IMR-90 (cell line): ENCODE measurements at regions not wholly inside any gene's neighbourhood (a gene's known extent, or its start where the extent isn't known, plus 50 kb on each side); places are given as distances from the start of the nearest gene placed in this dataset.

Source experiments
- ATAC-seq: fragments of 200-7000 bp; cut with Tn5 transposase; 2 replicates; pipeline ENCODE4 v1.9.1; 2020; ENCODE audit warnings: low read depth, mild to moderate bottlenecking, moderate library complexity
- BruUV-seq: library from RNA; stranded (reverse); fragments of 400-500 nt; replicated peaks from 2 replicates; lab custom pipeline; 2021; lab: Mats Ljungman, UMichigan
- CTCF ChIA-PET: fragments of 300-600 bp; formaldehyde crosslinking; extraction: SDS; loops from one replicate; lab custom pipeline; 2021; ENCODE audit warnings: antibody characterized with exemption; lab: Yijun Ruan, JAX
- POLR2A ChIA-PET: fragments of 300-600 bp; sonication (Branson Sonifier 250); formaldehyde crosslinking; loops from one replicate; lab custom pipeline; 2022; ENCODE audit warnings: antibody characterized with exemption; ENCODE audit not compliant: unreplicated experiment; lab: Charles Lee
- DNase-seq: peaks from one replicate; pipeline ENCODE4 v3.0.0; 2013
- H2AFZ ChIP-seq: replicated peaks from 2 replicates; pipeline ENCODE3; 2013; ENCODE audit warnings: low read length, mild to moderate bottlenecking; ENCODE audit not compliant: poor library complexity
- H2AK5ac ChIP-seq: 2 replicates; pipeline ENCODE4 v1.6.1; 2013; ENCODE audit warnings: low read depth, low read length, inconsistent platforms
- H2AK9ac ChIP-seq: replicated peaks from 2 replicates; pipeline ENCODE3; 2013; ENCODE audit warnings: mild to moderate bottlenecking, low read depth, low read length, moderate library complexity; ENCODE audit not compliant: poor library complexity
- H2BK120ac ChIP-seq: 2 replicates; pipeline ENCODE4 v1.6.1; 2013; ENCODE audit warnings: low read depth, low read length, inconsistent platforms
- H2BK15ac ChIP-seq: 3 replicates; pipeline ENCODE4 v1.6.1; 2013; ENCODE audit warnings: low read depth, low read length, inconsistent platforms
- H2BK20ac ChIP-seq: 2 replicates; pipeline ENCODE4 v1.6.1; 2013; ENCODE audit warnings: low read depth, mild to moderate bottlenecking, inconsistent platforms, low read length, moderate library complexity
- H2BK5ac ChIP-seq: 2 replicates; pipeline ENCODE4 v1.6.1; 2013; ENCODE audit warnings: mild to moderate bottlenecking, low read depth, low read length, inconsistent platforms; ENCODE audit not compliant: poor library complexity, severe bottlenecking
- H3K14ac ChIP-seq: replicated peaks from 2 replicates; pipeline ENCODE4 v1.6.1; 2013; ENCODE audit warnings: low read depth, low read length, inconsistent platforms
- H3K18ac ChIP-seq: 2 replicates; pipeline ENCODE4 v1.6.1; 2013; ENCODE audit warnings: low read depth, low read length, control low read depth
- H3K23ac ChIP-seq: 2 replicates; pipeline ENCODE4 v1.6.1; 2013; ENCODE audit warnings: low read depth, low read length, inconsistent platforms
- H3K27ac ChIP-seq: 2 replicates; pipeline ENCODE4 v1.5.1; 2013; ENCODE audit warnings: mild to moderate bottlenecking, control low read depth, low read length; ENCODE audit not compliant: insufficient read depth
- H3K27me3 ChIP-seq: 2 replicates; pipeline ENCODE4 v1.6.1; 2013; ENCODE audit warnings: low read length; ENCODE audit not compliant: control insufficient read depth, insufficient read depth
- H3K36me3 ChIP-seq: 2 replicates; pipeline ENCODE4 v1.6.1; 2013; ENCODE audit warnings: low read length, mixed read lengths; ENCODE audit not compliant: control insufficient read depth, insufficient read depth
- H3K4ac ChIP-seq: 2 replicates; pipeline ENCODE4 v1.6.1; 2013; ENCODE audit warnings: low read depth, low read length, inconsistent platforms
- H3K4me1 ChIP-seq: 2 replicates; pipeline ENCODE4 v1.6.1; 2013; ENCODE audit warnings: low read length, mixed read lengths; ENCODE audit not compliant: control insufficient read depth, insufficient read depth
- H3K4me2 ChIP-seq: 2 replicates; pipeline ENCODE4 v1.6.1; 2013; ENCODE audit warnings: low read depth, mild to moderate bottlenecking, control low read depth, low read length, moderate library complexity
- H3K4me3 ChIP-seq: 2 replicates; pipeline ENCODE4 v1.5.1; 2013; ENCODE audit warnings: low read depth, mild to moderate bottlenecking, control low read depth, low read length, moderate library complexity; ENCODE audit not compliant: insufficient read depth
- H3K56ac ChIP-seq: 2 replicates; pipeline ENCODE4 v1.6.1; 2013; ENCODE audit warnings: low read length, inconsistent platforms; ENCODE audit not compliant: insufficient read depth; ENCODE audit errors: extremely low read depth
- H3K79me1 ChIP-seq, 2 experiments: 2 replicates each; pipeline ENCODE4 v1.6.1; 2013; ENCODE audit warnings: low read length in 2 of 2, inconsistent platforms in 1 of 2, low read depth in 1 of 2
- H3K9ac ChIP-seq: 2 replicates; pipeline ENCODE4 v1.6.1; 2013; ENCODE audit warnings: low read depth, low read length, control low read depth
- H3K9me1 ChIP-seq: 2 replicates; pipeline ENCODE4 v1.6.1; 2013; ENCODE audit warnings: low read length, inconsistent platforms; ENCODE audit not compliant: insufficient read depth
- H3K9me3 ChIP-seq: 2 replicates; pipeline ENCODE4 v1.6.1; 2013; ENCODE audit warnings: low read length; ENCODE audit not compliant: control insufficient read depth, insufficient read depth
- H4K20me1 ChIP-seq: 2 replicates; pipeline ENCODE4 v1.6.1; 2013; ENCODE audit warnings: low read length, inconsistent platforms; ENCODE audit not compliant: insufficient read depth
- H4K5ac ChIP-seq: 2 replicates; pipeline ENCODE4 v1.6.1; 2013; ENCODE audit warnings: mild to moderate bottlenecking, low read depth, low read length, control low read depth
- H4K8ac ChIP-seq, 2 experiments: 2 replicates each; pipeline ENCODE4 v1.6.1; 2013; ENCODE audit warnings: low read depth in 2 of 2, low read length in 2 of 2, control low read depth in 1 of 2, inconsistent platforms in 1 of 2
- H4K91ac ChIP-seq: 2 replicates; pipeline ENCODE4 v1.6.1; 2013; ENCODE audit warnings: low read depth, low read length, inconsistent platforms; ENCODE audit not compliant: insufficient read depth
- FOS ChIP-seq: fragments of 150-350 bp; IDR thresholded peaks from 2 replicates; pipeline ENCODE4 v1.6.1; 2016; ENCODE audit warnings: low read depth, low read length
- MXI1 ChIP-seq: IDR thresholded peaks from 2 replicates; pipeline ENCODE4 v1.6.1; 2012; ENCODE audit warnings: low read depth, mild to moderate bottlenecking, low read length, moderate library complexity, borderline replicate concordance
- RCOR1 ChIP-seq: IDR thresholded peaks from 2 replicates; pipeline ENCODE4 v1.6.1; 2012; ENCODE audit warnings: mild to moderate bottlenecking, low read length, improper control_type of control experiment; ENCODE audit not compliant: insufficient replicate concordance
- RFX5 ChIP-seq: IDR thresholded peaks from 2 replicates; pipeline ENCODE4 v1.8.0; 2012; ENCODE audit warnings: low read depth, mild to moderate bottlenecking, low read length, moderate library complexity
- WGBS, 2 experiments: methylation state at CpG; one replicate each; pipeline versions ENCODE4 v1.1.5 to v1.1.7; 2013; ENCODE audit warnings: missing lambda C conversion rate in 2 of 2; ENCODE audit not compliant: insufficient read length in 1 of 2; ENCODE audit errors: extremely low coverage in 2 of 2; 5-methylcytosine and 5-hydroxymethylcytosine counted together
- dilution Hi-C: fragments of 300-500 bp; cut with HindIII; formaldehyde crosslinking; loops from one replicate; pipeline ENCODE4 v1.14.3; 2018; ENCODE audit warnings: low sequenced_read_pairs; ENCODE audit not compliant: unreplicated experiment
- in situ Hi-C: fragments of 300-500 bp; cut with MboI; formaldehyde crosslinking; loops from 3 replicates; pipeline ENCODE4 v1.14.3; 2019; ENCODE audit warnings: low sequenced_read_pairs, inconsistent platforms, mixed read lengths
- intact Hi-C: fragments of 100-400 bp; cut with micrococcal nuclease; formaldehyde crosslinking; loops from 2 replicates; pipeline ENCODE4 v1.10.0; 2022
- TF ChIP-seq, protein P1 (sequence below): fragments of 150-350 bp; IDR thresholded peaks from 2 replicates; pipeline ENCODE4 v1.6.1; 2017; ENCODE audit warnings: mild to moderate bottlenecking, antibody characterized with exemption, low read length, low read depth

GRCh38 chr17:22514767-22515320, 822.5 kb downstream of the KCNJ18 start:
- no peak overlapping the region for H3K23ac ChIP-seq
- H4K20me1 ChIP-seq = no peaks in the 10 kb centered on the region
- BruUV-seq = no TSS peak
- no peak overlapping the region for H3K9ac ChIP-seq
- DNase-seq = no peak
- no peak overlapping the region for H2AK5ac ChIP-seq
- no peaks in the 10 kb centered on the region for H3K9me1 ChIP-seq
- no peak overlapping the region for H3K4me2 ChIP-seq
- dilution Hi-C loops (no loop called here), intact Hi-C loops (no loop called here), in situ Hi-C loops (no loop called here)
- WGBS, 2 experiments = 60% methylated on average over 1 of the region's 4 CpGs; no CpG with 5 or more reads in 1 of the 2 experiments
- no peak overlapping the region for H2BK15ac ChIP-seq
- no peak overlapping the region for H2AFZ ChIP-seq
- no peak overlapping the region for H4K5ac ChIP-seq
- TF ChIP-seq MXI1 (no peak), RCOR1 (no peak), FOS (no peak), RFX5 (no peak)
- TF ChIP-seq, protein P1, sequence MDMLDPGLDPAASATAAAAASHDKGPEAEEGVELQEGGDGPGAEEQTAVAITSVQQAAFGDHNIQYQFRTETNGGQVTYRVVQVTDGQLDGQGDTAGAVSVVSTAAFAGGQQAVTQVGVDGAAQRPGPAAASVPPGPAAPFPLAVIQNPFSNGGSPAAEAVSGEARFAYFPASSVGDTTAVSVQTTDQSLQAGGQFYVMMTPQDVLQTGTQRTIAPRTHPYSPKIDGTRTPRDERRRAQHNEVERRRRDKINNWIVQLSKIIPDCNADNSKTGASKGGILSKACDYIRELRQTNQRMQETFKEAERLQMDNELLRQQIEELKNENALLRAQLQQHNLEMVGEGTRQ = no peak
- ATAC-seq = no peak
- H2BK20ac ChIP-seq = no peak overlapping the region
- H3K14ac ChIP-seq = no peak overlapping the region
- no peak overlapping the region for H3K27ac ChIP-seq
- H3K79me1 ChIP-seq = no peaks in the 10 kb centered on the region
- no peaks in the 10 kb centered on the region for H3K4me1 ChIP-seq
- POLR2A ChIA-PET = no interaction called here
- no peak overlapping the region for H4K8ac ChIP-seq
- no peak overlapping the region for H2BK120ac ChIP-seq
- no peak overlapping the region for H3K4me3 ChIP-seq
- H2AK9ac ChIP-seq = no peak overlapping the region
- H3K4ac ChIP-seq = no peak overlapping the region
- no peaks in the 10 kb centered on the region for H3K36me3 ChIP-seq
- H3K9me3 ChIP-seq = peaks cover 22% of the 10 kb centered on the region
- H3K56ac ChIP-seq = no peak overlapping the region
- H3K18ac ChIP-seq = no peak overlapping the region
- no peak overlapping the region for H4K91ac ChIP-seq
- H3K27me3 ChIP-seq = no peaks in the 10 kb centered on the region
- H2BK5ac ChIP-seq = no peak overlapping the region
- CTCF ChIA-PET = no interaction called here
